GM18505 (cell line): ENCODE measurements at regions not wholly inside any gene's neighbourhood (a gene's known extent, or its start where the extent isn't known, plus 50 kb on each side); places are given as distances from the start of the nearest gene placed in this dataset.
"Not testable (repeated sequence)": the region's sequence is repeated elsewhere in the genome, so short reads cannot be mapped to it uniquely, and the experiment has no call there.

Experiments
- ATAC-seq: cut with Tn5 transposase; IDR thresholded peaks from one replicate; pipeline ENCODE4 v1.9.1; 2021; ENCODE audit not compliant: unreplicated experiment
- POLR2A ChIP-seq: IDR thresholded peaks from 4 replicates; pipeline ENCODE4 v1.6.1; 2011; ENCODE audit warnings: borderline replicate concordance; ENCODE audit not compliant: insufficient read depth, insufficient read length; ENCODE audit errors: extremely low read depth

DNA sequence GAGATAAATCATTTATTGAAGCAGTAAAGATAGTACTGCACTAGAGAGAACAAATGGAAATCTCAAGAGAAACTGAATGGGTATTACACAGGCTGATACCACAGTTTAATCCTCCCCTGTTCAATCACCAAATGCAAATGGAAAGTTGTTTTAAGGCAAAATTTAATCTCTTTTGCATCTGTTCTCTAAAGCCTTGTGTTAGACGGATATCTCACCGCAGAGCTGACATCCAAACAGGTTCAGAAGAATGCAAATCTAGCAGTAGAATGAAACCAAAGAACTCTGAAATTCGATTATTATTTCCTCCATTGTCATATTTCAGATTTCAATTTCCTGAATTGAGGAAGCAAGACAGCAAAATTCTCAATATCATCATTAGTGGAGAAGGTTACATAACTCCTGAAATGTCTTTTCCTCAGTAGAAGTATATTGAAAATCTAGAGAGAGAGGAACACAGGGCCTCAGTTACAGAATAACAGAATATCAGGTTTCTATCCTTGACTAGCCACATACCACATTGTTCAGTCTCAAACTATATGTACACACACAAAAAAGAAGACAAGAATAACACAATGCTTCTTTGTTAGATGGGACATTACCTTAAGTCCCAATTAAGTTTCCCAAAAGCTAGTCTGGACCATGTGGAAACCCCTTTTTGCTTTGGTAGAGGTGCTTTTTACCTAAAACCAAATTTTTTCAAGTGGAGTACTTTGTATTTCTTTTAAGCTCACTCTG lies 94.1 kb upstream of the BANK1 start:
- TF ChIP-seq POLR2A: no peak
- no peak for ATAC-seq

- TF ChIP-seq POLR2A: no peak
- ATAC-seq: no peak
These were observed 95.4 kb upstream of the BANK1 start for GRCh38 chr4:101695176-101695575.

DNA sequence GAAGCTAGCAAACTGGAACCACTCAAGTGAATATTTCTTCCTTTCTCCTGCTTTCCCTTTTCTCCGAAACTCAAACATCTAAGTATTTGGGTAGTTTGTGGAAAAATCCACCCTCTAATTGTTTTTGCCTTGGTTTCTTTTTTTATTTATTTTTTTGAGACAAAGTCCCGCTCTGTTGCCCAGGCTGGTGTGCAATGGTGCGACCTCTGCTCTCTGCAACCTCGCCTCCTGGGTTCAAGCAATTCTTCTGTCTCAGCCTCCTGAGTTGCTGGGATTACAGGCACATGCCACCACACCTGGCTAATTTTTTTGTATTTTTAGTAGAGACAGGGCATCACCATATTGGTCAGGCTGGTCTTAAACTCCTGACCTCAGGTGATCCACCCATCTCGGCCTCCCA lies 96.1 kb upstream of the BANK1 start:
- not testable (repeated sequence) for ATAC-seq

- TF ChIP-seq POLR2A: no peak
- ATAC-seq: peak; percentile 88
These were observed 96.6 kb upstream of the BANK1 start for GRCh38 chr4:101693842-101694398.

DNA sequence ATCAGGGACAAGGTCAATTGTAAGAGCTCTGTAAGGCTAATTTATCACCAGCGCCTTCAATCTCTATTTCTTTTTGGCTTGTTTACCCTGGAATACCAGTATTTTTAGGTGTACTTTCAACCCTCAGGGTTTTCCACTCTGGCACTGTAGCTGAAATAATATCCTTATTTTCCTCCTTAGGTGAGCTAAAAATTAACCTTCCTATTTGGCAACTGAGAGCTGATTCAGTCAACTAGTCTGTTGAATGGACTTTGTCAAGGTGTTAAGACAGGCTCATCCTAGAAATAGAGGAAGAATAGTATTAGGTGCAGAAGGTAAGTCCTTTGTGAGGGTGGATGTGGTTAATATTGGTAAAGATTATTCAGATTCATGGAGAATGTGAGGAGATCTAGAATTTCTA lies 101.3 kb upstream of the BANK1 start:
- no peak for TF ChIP-seq POLR2A
- ATAC-seq: no peak

DNA sequence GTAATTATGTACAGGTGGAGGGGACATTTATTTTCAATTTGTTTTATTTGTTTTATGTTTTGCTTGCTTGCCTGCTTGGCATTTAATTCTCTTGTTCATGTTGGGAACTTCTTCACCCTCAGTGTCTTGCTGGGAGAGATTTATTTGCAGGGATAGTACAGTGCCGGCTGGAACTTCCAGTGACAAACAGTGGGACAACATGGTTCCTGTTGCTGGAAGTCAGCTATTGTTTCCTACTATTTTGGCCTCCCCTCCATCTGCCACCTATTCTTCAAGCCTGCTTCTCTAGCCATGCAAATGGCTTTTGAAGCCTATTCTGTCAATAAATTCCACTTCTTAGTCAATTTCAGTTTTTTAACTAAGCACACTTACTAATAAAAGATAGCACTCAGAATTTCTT lies 105.4 kb upstream of the BANK1 start:
- ATAC-seq: no peak
- TF ChIP-seq POLR2A: no peak

DNA sequence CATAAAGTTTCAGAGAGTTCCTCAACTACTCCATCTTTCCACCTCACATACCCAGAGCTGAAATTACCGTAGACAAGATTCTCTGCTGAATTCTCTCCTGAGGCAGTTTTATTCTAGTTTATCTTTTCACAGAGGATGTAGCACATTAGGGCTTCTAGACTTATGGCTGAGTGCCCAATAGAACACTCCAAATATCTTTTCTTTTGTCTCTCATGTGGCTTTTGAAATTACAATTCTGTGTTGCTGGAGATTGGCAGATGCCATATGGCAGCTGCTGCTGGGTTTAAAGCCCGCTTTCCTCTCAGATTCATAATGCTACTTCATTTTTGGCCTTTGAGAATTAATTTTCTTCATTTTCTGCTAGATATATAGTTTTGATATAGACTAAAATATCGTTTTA lies 107.6 kb upstream of the BANK1 start:
- TF ChIP-seq POLR2A: no peak
- no peak for ATAC-seq

GRCh38 chr4:101678180-101678579 lies 112.3 kb upstream of the BANK1 start:
- no peak for ATAC-seq
- no peak for TF ChIP-seq POLR2A

GRCh38 chr4:101670897-101671296 lies 119.6 kb upstream of the BANK1 start:
- TF ChIP-seq POLR2A: no peak
- ATAC-seq: no peak

DNA sequence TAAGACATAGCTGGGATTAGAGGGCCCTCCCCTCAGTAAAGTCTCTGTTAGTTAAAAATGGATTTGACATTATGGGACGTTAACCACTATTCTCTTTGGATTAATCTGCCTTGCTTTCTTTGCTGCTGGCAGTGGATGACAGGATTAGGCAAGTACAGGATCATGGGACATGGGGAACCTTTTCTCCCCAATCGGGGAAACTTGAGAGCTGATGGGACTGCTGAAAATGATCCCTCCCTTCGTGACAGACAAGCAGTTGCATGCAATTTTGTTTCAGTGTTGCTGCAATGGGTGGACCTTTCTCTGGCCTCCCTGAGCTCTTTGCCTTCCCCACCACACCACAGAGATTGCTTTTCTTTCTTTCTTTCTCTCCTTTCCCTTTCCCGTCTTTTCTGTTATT lies 120.2 kb upstream of the BANK1 start:
- ATAC-seq: no peak
- no peak for TF ChIP-seq POLR2A

GRCh38 chr4:101669832-101670188 lies 120.7 kb upstream of the BANK1 start:
- no peak for ATAC-seq
- no peak for TF ChIP-seq POLR2A

DNA sequence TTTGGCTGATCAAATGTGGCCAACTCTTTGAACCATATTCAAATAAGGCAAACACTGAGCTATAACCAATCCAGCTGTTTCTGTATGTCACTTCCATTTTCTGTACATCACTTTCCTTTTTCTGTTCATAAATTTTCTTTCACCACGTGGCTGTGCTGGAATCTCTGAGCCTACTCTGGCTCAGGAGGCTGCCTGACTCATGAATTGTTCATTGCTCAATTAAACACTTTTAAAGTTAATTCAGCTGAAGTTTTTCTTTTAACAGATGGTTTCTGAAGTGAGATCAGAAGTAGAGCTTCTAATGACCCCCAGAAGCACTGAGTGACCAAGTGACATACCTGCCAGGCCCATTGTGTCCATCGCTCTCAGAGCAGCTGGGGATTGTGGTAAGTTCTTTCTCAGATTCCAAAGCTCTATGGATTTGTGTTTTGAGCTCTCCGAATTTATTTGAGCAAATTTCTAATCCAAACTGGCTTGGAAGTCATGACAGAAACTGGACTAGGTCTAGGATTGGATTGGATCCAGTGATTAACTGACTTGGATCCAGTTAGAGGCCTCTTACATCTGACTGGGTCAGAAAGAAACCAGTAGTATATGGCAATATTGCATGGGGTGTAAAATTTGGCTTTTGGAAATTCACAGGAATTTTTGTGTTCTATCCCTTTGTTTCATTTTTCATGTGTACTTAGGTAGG lies 121.2 kb upstream of the BANK1 start:
- no peak for ATAC-seq
- no peak for TF ChIP-seq POLR2A

GRCh38 chr4:101667348-101667747 lies 123.2 kb upstream of the BANK1 start:
- ATAC-seq: no peak
- TF ChIP-seq POLR2A: no peak

- no peak for ATAC-seq
These were observed 129.9 kb upstream of the BANK1 start for GRCh38 chr4:101660607-101661006.

More at GRCh38 chr4:101660607-101661006, 129.9 kb upstream of the BANK1 start:
- TF ChIP-seq POLR2A: no peak
